Head of caudate nucleus (tissue), 42 donors: ENCODE measurements at regions not wholly inside any gene's neighbourhood (a gene's known extent, or its start where the extent isn't known, plus 50 kb on each side); places are given as distances from the start of the nearest gene placed in this dataset.

Experiments used
- DNase-seq, 42 donors: peaks; one replicate each; pipeline versions ENCODE4 v3.0.0 to v3.0.0-alpha.2; 2020 to 2021; ENCODE audit warnings: mixed read lengths in 7 of 42
- intact Hi-C: fragments of 100-400 bp; cut with DNase I; formaldehyde crosslinking; loops from one replicate; pipeline ENCODE4 v1.15.0; 2022

- DNase-seq, result no peak
- intact Hi-C loops, result no loop called here
These were observed 62.5 kb upstream of the NPY start for GRCh38 chr7:24221500-24221899.

- intact Hi-C loops, result no loop called here
- DNase-seq, result no peak
These were observed 56.9 kb upstream of the NPY start for GRCh38 chr7:24227068-24227467.

- DNase-seq, result no peak
- intact Hi-C loops, result no loop called here
These were observed 56.2 kb upstream of the NPY start for GRCh38 chr7:24227603-24228359.

GRCh38 chr7:24229481-24230226 is 54.3 kb upstream of the NPY start:
- intact Hi-C loops, result no loop called here
- no peak for DNase-seq

DNA sequence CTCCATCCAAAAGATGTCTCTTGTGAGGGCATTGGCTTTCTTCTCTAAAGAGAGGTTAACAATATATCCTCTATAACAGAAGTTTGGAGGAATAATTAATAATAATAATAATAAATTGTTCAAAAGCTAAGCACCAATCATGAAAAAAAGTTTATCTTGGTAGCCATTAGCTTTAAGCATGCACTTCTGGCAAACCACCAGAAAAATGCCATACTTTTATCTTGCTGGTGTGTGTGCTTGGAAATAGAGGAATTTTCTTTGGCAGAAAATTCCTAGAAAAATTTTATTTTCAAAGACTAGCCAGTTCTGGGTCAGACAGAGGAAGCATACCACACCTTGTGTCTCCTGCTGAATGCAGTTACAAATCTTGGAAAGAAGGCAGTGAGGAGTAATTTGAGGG is 52.5 kb upstream of the NPY start:
- intact Hi-C loops, result no loop called here
- DNase-seq, result no peak

DNA sequence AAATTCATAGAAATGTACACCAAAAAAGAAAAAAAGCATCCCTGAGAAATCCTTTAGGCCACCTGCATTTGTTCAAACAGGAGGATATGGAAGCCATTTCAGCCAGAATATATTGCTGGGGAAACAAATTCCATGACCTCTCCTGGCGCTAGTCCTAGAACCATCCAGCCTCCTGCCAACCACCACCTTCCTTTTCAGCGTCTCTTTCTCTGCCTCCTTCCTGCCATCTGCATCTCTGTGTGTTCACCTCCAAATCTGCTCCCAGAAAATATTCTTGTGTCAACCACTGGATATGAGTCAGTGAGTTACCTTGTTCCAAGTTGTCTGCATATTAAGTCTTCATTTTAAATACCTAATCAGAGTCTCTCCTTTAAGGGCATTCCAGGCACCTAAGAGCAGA is 50.6 kb upstream of the NPY start:
- intact Hi-C loops, result no loop called here

More for the DNA sequence above, 50.6 kb upstream of the NPY start:
- no peak for DNase-seq
